Activated CD8-positive, alpha-beta T cell treated with anti-CD3 and anti-CD28 coated beads for 36 hours (primary cell): ENCODE measurements at regions not wholly inside any gene's neighbourhood (a gene's known extent, or its start where the extent isn't known, plus 50 kb on each side); places are given as distances from the start of the nearest gene placed in this dataset.

Experiments
- ATAC-seq: fragments of 200-7000 bp; cut with Tn5 transposase; one replicate; pipeline ENCODE4 v1.10.0; 2021; ENCODE audit warnings: mild to moderate bottlenecking, moderate library complexity
- CTCF ChIA-PET: fragments of 350-600 bp; sonication (Branson Sonifier 250); formaldehyde crosslinking; loops from one replicate; lab custom pipeline; 2021; ENCODE audit warnings: antibody characterized with exemption; lab: Charles Lee
- POLR2A ChIA-PET: fragments of 350-600 bp; sonication (Branson Sonifier 250); formaldehyde crosslinking; loops from one replicate; lab custom pipeline; 2021; ENCODE audit warnings: antibody characterized with exemption; lab: Charles Lee
- DNase-seq: peaks from one replicate; pipeline ENCODE4 v3.0.0-alpha.2; 2020
- H3K27ac Mint-ChIP-seq: one replicate; pipeline ENCODE4 v1.8.0; 2021; ENCODE audit warnings: mild to moderate bottlenecking, mixed read lengths
- H3K27me3 Mint-ChIP-seq: one replicate; pipeline ENCODE4 v1.8.0; 2021; ENCODE audit warnings: mixed read lengths
- H3K36me3 Mint-ChIP-seq: one replicate; pipeline ENCODE4 v1.8.0; 2021; ENCODE audit warnings: low read depth, mixed read lengths
- H3K4me1 Mint-ChIP-seq: one replicate; pipeline ENCODE4 v1.8.0; 2021; ENCODE audit warnings: low read depth, mixed read lengths
- H3K4me3 Mint-ChIP-seq: one replicate; pipeline ENCODE4 v1.8.0; 2021; ENCODE audit warnings: mild to moderate bottlenecking, moderate library complexity, mixed read lengths
- H3K9me3 Mint-ChIP-seq: one replicate; pipeline ENCODE4 v1.8.0; 2021; ENCODE audit warnings: mixed read lengths
- CTCF ChIP-seq: fragments of 200-600 bp; IDR thresholded peaks from one replicate; pipeline ENCODE4 v1.8.0; 2022; ENCODE audit warnings: antibody characterized with exemption, mild to moderate bottlenecking
- intact Hi-C: fragments of 100-400 bp; cut with micrococcal nuclease; formaldehyde crosslinking; loops from one replicate; pipeline ENCODE4 v1.10.0; 2022

GRCh38 chr11:70494559-70495350, 96.4 kb downstream of the CTTN start:
- H3K4me1 Mint-ChIP-seq: no peaks in the 10 kb centered on the region
- ChIA-PET POLR2A (no interaction called here), CTCF (no interaction called here)
- H3K27ac Mint-ChIP-seq: no peak overlapping the region
- H3K36me3 Mint-ChIP-seq: no peaks in the 10 kb centered on the region
- DNase-seq: no peak
- no peak overlapping the region for H3K4me3 Mint-ChIP-seq
- intact Hi-C loops: no loop called here
- ATAC-seq: no peak
- no peaks in the 10 kb centered on the region for H3K27me3 Mint-ChIP-seq
- H3K9me3 Mint-ChIP-seq: peaks cover 2% of the 10 kb centered on the region
- TF ChIP-seq CTCF: no peak

- H3K9me3 Mint-ChIP-seq: peaks cover 2% of the 10 kb centered on the region
- ATAC-seq (no peak), DNase-seq (no peak)
- TF ChIP-seq CTCF: no peak
- no peaks in the 10 kb centered on the region for H3K27me3 Mint-ChIP-seq
- POLR2A ChIA-PET: interaction anchor here (0.8 kb wide), 1 partner anchor 636 kb away, joined by 3 read pairs; no protein-coding TSS in a partner anchor
- H3K36me3 Mint-ChIP-seq: no peaks in the 10 kb centered on the region
- intact Hi-C loops: no loop called here
- no peaks in the 10 kb centered on the region for H3K4me1 Mint-ChIP-seq
- H3K27ac Mint-ChIP-seq: no peak overlapping the region
- CTCF ChIA-PET: no interaction called here
- H3K4me3 Mint-ChIP-seq: no peak overlapping the region
Measured at GRCh38 chr11:70495351-70496310, 97.3 kb downstream of the CTTN start.

DNA sequence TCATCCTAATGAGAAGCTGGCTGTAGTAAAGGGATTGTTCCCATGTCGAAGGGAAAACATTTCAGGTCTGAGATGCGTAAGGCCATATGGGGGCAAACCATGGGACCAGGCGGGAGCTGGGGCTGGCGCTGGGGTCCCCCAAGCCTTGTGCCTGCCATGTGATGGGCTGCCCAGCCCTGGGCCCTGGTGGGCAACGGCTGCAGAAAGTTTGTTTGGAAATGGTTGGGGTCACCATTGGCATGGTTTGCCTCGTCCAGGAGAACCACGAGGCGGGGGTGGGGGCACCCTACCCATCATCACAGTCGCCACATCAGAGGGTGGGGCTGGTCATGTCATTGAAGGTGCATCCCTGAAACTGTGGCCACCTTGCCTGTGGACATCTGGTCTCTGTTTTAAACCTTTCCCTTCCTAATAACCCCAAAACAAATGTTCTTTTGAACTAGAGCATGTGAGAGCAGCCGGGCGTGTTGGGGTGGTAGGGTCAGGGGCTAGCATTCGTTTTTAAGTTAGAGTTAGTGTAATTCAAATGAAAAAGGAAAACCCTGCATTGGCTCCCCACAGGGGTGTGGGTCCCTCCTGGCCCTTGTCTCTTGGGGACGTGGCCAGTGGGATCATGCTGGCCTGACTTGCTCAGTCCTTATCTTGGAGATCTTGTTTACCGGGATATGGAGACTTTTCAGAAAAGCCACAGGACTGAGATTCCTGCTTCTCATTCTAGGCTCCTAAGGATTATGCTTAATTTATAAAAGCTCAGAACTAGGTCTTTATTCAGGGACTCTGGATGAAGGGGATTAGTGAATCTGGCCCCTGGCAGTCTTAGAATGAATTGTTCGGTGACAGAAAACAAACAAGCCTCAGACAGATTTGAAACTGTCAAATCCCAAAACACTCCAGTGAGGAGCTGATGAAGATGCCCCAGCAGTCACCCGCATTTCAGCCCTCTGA, 98.5 kb downstream of the CTTN start:
- ATAC-seq: no peak
- Mint-ChIP-seq H3K4me1 (no peaks in the 10 kb centered on the region), H3K27me3 (no peaks in the 10 kb centered on the region), H3K36me3 (no peaks in the 10 kb centered on the region), H3K27ac (no peak overlapping the region), H3K9me3 (no peaks in the 10 kb centered on the region), H3K4me3 (no peak overlapping the region)
- ChIA-PET CTCF (no interaction called here), POLR2A (no interaction called here)
- TF ChIP-seq CTCF: no peak
- no peak for DNase-seq
- intact Hi-C loops: no loop called here

GRCh38 chr11:70497536-70498075, 99.3 kb downstream of the CTTN start:
- TF ChIP-seq CTCF: no peak
- Mint-ChIP-seq H3K36me3 (no peaks in the 10 kb centered on the region), H3K9me3 (no peaks in the 10 kb centered on the region), H3K4me1 (no peaks in the 10 kb centered on the region), H3K27ac (no peak overlapping the region), H3K27me3 (no peaks in the 10 kb centered on the region), H3K4me3 (no peak overlapping the region)
- ChIA-PET POLR2A (no interaction called here), CTCF (no interaction called here)
- ATAC-seq: no peak
- DNase-seq: no peak
- intact Hi-C loops: no loop called here
